Activated T-cell treated with anti-CD3 and anti-CD28 coated beads, Interleukin-2, amount 50 U/mL, for 4 hours (primary cell): ENCODE measurements at regions not wholly inside any gene's neighbourhood (a gene's known extent, or its start where the extent isn't known, plus 50 kb on each side); places are given as distances from the start of the nearest gene placed in this dataset.

Experiments
- ATAC-seq, 2 donors: fragments of 200-7000 bp; cut with Tn5 transposase; one replicate each; pipeline ENCODE4 v1.10.0; 2021
- DNase-seq: peaks from one replicate; pipeline ENCODE4 v3.0.0-alpha.2; 2020
- H3K27me3 Mint-ChIP-seq: one replicate; pipeline ENCODE4 v1.8.0; 2021; ENCODE audit warnings: low read depth, mixed read lengths
- H3K36me3 Mint-ChIP-seq: one replicate; pipeline ENCODE4 v1.8.0; 2022; ENCODE audit warnings: mixed read lengths; ENCODE audit not compliant: insufficient read depth
- H3K4me1 Mint-ChIP-seq: one replicate; pipeline ENCODE4 v1.8.0; 2021; ENCODE audit warnings: low read depth, mixed read lengths
- H3K4me3 Mint-ChIP-seq: one replicate; pipeline ENCODE4 v1.8.0; 2021; ENCODE audit warnings: mild to moderate bottlenecking, moderate library complexity, mixed read lengths
- H3K9me3 Mint-ChIP-seq: one replicate; pipeline ENCODE4 v1.8.0; 2021; ENCODE audit warnings: mixed read lengths

- Mint-ChIP-seq H3K36me3 (no peaks in the 10 kb centered on the region), H3K9me3 (no peaks in the 10 kb centered on the region), H3K4me3 (no peak overlapping the region), H3K4me1 (peaks cover 17% of the 10 kb centered on the region), H3K27me3 (peaks cover 2% of the 10 kb centered on the region)
- ATAC-seq = no peak
- no peak for DNase-seq
Observed at GRCh38 chr20:50391444-50392137, 118.6 kb upstream of the PTPN1 start.

- Mint-ChIP-seq H3K36me3 (no peaks in the 10 kb centered on the region), H3K4me3 (no peak overlapping the region), H3K27me3 (peaks cover 2% of the 10 kb centered on the region), H3K4me1 (peaks cover 13% of the 10 kb centered on the region), H3K9me3 (no peaks in the 10 kb centered on the region)
- ATAC-seq (peak; percentile 37 to 66), DNase-seq (no peak)
Observed at GRCh38 chr20:50392138-50392866, 117.9 kb upstream of the PTPN1 start.

GRCh38 chr20:50393242-50393641 lies 116.9 kb upstream of the PTPN1 start:
- Mint-ChIP-seq H3K4me3 (no peak overlapping the region), H3K27me3 (peaks cover 2% of the 10 kb centered on the region), H3K9me3 (no peaks in the 10 kb centered on the region), H3K36me3 (no peaks in the 10 kb centered on the region), H3K4me1 (peaks cover 11% of the 10 kb centered on the region)
- DNase-seq (no peak), ATAC-seq (no peak)

GRCh38 chr20:50393990-50394561 lies 116.1 kb upstream of the PTPN1 start:
- Mint-ChIP-seq H3K4me1 (peaks cover 5% of the 10 kb centered on the region), H3K27me3 (peaks cover 2% of the 10 kb centered on the region), H3K4me3 (no peak overlapping the region), H3K9me3 (no peaks in the 10 kb centered on the region), H3K36me3 (no peaks in the 10 kb centered on the region)
- DNase-seq (no peak), ATAC-seq (no peak)

GRCh38 chr20:50394569-50394968 lies 115.6 kb upstream of the PTPN1 start:
- ATAC-seq (no peak), DNase-seq (no peak)
- H3K36me3 Mint-ChIP-seq = no peaks in the 10 kb centered on the region
- H3K4me3 Mint-ChIP-seq = no peak overlapping the region
- peaks cover 2% of the 10 kb centered on the region for H3K27me3 Mint-ChIP-seq
- no peaks in the 10 kb centered on the region for H3K9me3 Mint-ChIP-seq
- H3K4me1 Mint-ChIP-seq = peaks cover 5% of the 10 kb centered on the region

- Mint-ChIP-seq H3K4me1 (peaks cover 5% of the 10 kb centered on the region), H3K9me3 (no peaks in the 10 kb centered on the region), H3K27me3 (peaks cover 2% of the 10 kb centered on the region), H3K36me3 (no peaks in the 10 kb centered on the region), H3K4me3 (no peak overlapping the region)
- ATAC-seq (no peak), DNase-seq (no peak)
Observed at GRCh38 chr20:50395251-50395729, 114.9 kb upstream of the PTPN1 start.

- Mint-ChIP-seq H3K36me3 (no peaks in the 10 kb centered on the region), H3K4me3 (no peak overlapping the region), H3K9me3 (no peaks in the 10 kb centered on the region), H3K27me3 (peaks cover 2% of the 10 kb centered on the region), H3K4me1 (peaks cover 5% of the 10 kb centered on the region)
- no peak for DNase-seq
- ATAC-seq = no peak
Observed at GRCh38 chr20:50395914-50396488, 114.2 kb upstream of the PTPN1 start.

- Mint-ChIP-seq H3K36me3 (no peaks in the 10 kb centered on the region), H3K4me1 (peaks cover 5% of the 10 kb centered on the region), H3K27me3 (peaks cover 2% of the 10 kb centered on the region), H3K4me3 (no peak overlapping the region), H3K9me3 (no peaks in the 10 kb centered on the region)
- no peak for ATAC-seq
- DNase-seq = no peak
Observed at GRCh38 chr20:50396623-50397022, 113.6 kb upstream of the PTPN1 start.

GRCh38 chr20:50397058-50397457 lies 113.1 kb upstream of the PTPN1 start:
- H3K9me3 Mint-ChIP-seq = no peaks in the 10 kb centered on the region
- H3K27me3 Mint-ChIP-seq = peaks cover 2% of the 10 kb centered on the region
- no peaks in the 10 kb centered on the region for H3K36me3 Mint-ChIP-seq
- no peak for ATAC-seq
- no peak for DNase-seq
- peaks cover 4% of the 10 kb centered on the region for H3K4me1 Mint-ChIP-seq
- H3K4me3 Mint-ChIP-seq = no peak overlapping the region

- H3K36me3 Mint-ChIP-seq = no peaks in the 10 kb centered on the region
- H3K9me3 Mint-ChIP-seq = no peaks in the 10 kb centered on the region
- ATAC-seq = no peak
- no peak for DNase-seq
- peaks cover 2% of the 10 kb centered on the region for H3K27me3 Mint-ChIP-seq
- no peaks in the 10 kb centered on the region for H3K4me1 Mint-ChIP-seq
- no peak overlapping the region for H3K4me3 Mint-ChIP-seq
Observed at GRCh38 chr20:50398064-50398463, 112.1 kb upstream of the PTPN1 start.

- peaks cover 2% of the 10 kb centered on the region for H3K27me3 Mint-ChIP-seq
- no peaks in the 10 kb centered on the region for H3K9me3 Mint-ChIP-seq
- ATAC-seq (no peak), DNase-seq (no peak)
- no peak overlapping the region for H3K4me3 Mint-ChIP-seq
- no peaks in the 10 kb centered on the region for H3K36me3 Mint-ChIP-seq
- H3K4me1 Mint-ChIP-seq = no peaks in the 10 kb centered on the region
Observed at GRCh38 chr20:50398471-50398820, 111.7 kb upstream of the PTPN1 start.

- DNase-seq (no peak), ATAC-seq (no peak)
- Mint-ChIP-seq H3K4me3 (no peak overlapping the region), H3K36me3 (no peaks in the 10 kb centered on the region), H3K4me1 (no peaks in the 10 kb centered on the region), H3K9me3 (no peaks in the 10 kb centered on the region), H3K27me3 (peaks cover 5% of the 10 kb centered on the region)
Observed at GRCh38 chr20:50398821-50399554, 111.2 kb upstream of the PTPN1 start.

GRCh38 chr20:50399555-50399916 lies 110.6 kb upstream of the PTPN1 start:
- no peak for DNase-seq
- ATAC-seq = no peak
- no peak overlapping the region for H3K4me3 Mint-ChIP-seq
- H3K4me1 Mint-ChIP-seq = no peaks in the 10 kb centered on the region
- H3K36me3 Mint-ChIP-seq = no peaks in the 10 kb centered on the region
- H3K9me3 Mint-ChIP-seq = no peaks in the 10 kb centered on the region
- peaks cover 7% of the 10 kb centered on the region for H3K27me3 Mint-ChIP-seq
